GM19438 (cell line): ENCODE measurements at regions not wholly inside any gene's neighbourhood (a gene's known extent, or its start where the extent isn't known, plus 50 kb on each side); places are given as distances from the start of the nearest gene placed in this dataset.
A peak's percentile ranks its signal among the peaks of the same experiment; 100 is the strongest.
"Not testable (repeated sequence)": the region's sequence is repeated elsewhere in the genome, so short reads cannot be mapped to it uniquely, and the experiment has no call there.

Experiments used
- ATAC-seq: cut with Tn5 transposase; IDR thresholded peaks from one replicate; pipeline ENCODE4 v1.9.1; 2021; ENCODE audit warnings: low read depth; ENCODE audit not compliant: unreplicated experiment

- no peak for ATAC-seq
Measured at GRCh38 chr5:1654786-1655495, 131.2 kb upstream of the LPCAT1 start.

- ATAC-seq = peak; percentile 76
Measured at GRCh38 chr5:1653698-1654651, 130.2 kb upstream of the LPCAT1 start.

GRCh38 chr5:1652873-1653697, 129.3 kb upstream of the LPCAT1 start:
- peak; percentile 61 for ATAC-seq

GRCh38 chr5:1651971-1652872, 128.5 kb upstream of the LPCAT1 start:
- no peak for ATAC-seq

- ATAC-seq = no peak
Measured at GRCh38 chr5:1651250-1651649, 127.5 kb upstream of the LPCAT1 start.

GRCh38 chr5:1649554-1649953, 125.8 kb upstream of the LPCAT1 start:
- ATAC-seq = no peak

- no peak for ATAC-seq
Measured at GRCh38 chr5:1648806-1649205, 125.0 kb upstream of the LPCAT1 start.

- ATAC-seq = no peak
Measured at GRCh38 chr5:1647580-1647979, 123.8 kb upstream of the LPCAT1 start.

GRCh38 chr5:1644810-1645571, 121.2 kb upstream of the LPCAT1 start:
- peak; percentile 84 for ATAC-seq

- not testable (repeated sequence) for ATAC-seq
Measured at GRCh38 chr5:1644393-1644809, 120.6 kb upstream of the LPCAT1 start.

GRCh38 chr5:1643651-1644392, 120.1 kb upstream of the LPCAT1 start:
- ATAC-seq = no peak

GRCh38 chr5:1642621-1643061, 118.9 kb upstream of the LPCAT1 start:
- no peak for ATAC-seq

GRCh38 chr5:1642221-1642620, 118.5 kb upstream of the LPCAT1 start:
- ATAC-seq = no peak

GRCh38 chr5:1641560-1642166, 117.9 kb upstream of the LPCAT1 start:
- no peak for ATAC-seq

GRCh38 chr5:1641041-1641440, 117.3 kb upstream of the LPCAT1 start:
- no peak for ATAC-seq

- no peak for ATAC-seq
Measured at GRCh38 chr5:1640421-1640881, 116.7 kb upstream of the LPCAT1 start.

GRCh38 chr5:1639757-1640156, 116.0 kb upstream of the LPCAT1 start:
- ATAC-seq = no peak
